GDM1 (cell line): ENCODE measurements at regions not wholly inside any gene's neighbourhood (a gene's known extent, or its start where the extent isn't known, plus 50 kb on each side); places are given as distances from the start of the nearest gene placed in this dataset.
A peak's percentile ranks its signal among the peaks of the same experiment; 100 is the strongest.

Source experiments
- DNase-seq: peaks from one replicate; lab custom pipeline; 2025; lab: John Stamatoyannopoulos, UW

GRCh38 chr4:129550281-129550785 is 454.4 kb downstream of the C4orf33 start:
- no peak for DNase-seq

GRCh38 chr4:129561280-129561679 is 465.3 kb downstream of the C4orf33 start:
- no peak for DNase-seq

- DNase-seq = no peak
These were observed 466.1 kb downstream of the C4orf33 start for GRCh38 chr4:129561886-129562671.

- no peak for DNase-seq
These were observed 469.3 kb downstream of the C4orf33 start for GRCh38 chr4:129565214-129565613.

GRCh38 chr4:129570326-129570725 is 474.4 kb downstream of the C4orf33 start:
- no peak for DNase-seq

GRCh38 chr4:129578336-129578735 is 482.4 kb downstream of the C4orf33 start:
- no peak for DNase-seq

GRCh38 chr4:129581305-129581704 is 485.4 kb downstream of the C4orf33 start:
- no peak for DNase-seq

- DNase-seq = no peak
These were observed 487.9 kb downstream of the C4orf33 start for GRCh38 chr4:129583868-129584267.

- DNase-seq = no peak
These were observed 502.6 kb downstream of the C4orf33 start for GRCh38 chr4:129598582-129598981.

- no peak for DNase-seq
These were observed 504.9 kb downstream of the C4orf33 start for GRCh38 chr4:129600898-129601297.

GRCh38 chr4:129602447-129602846 is 506.5 kb downstream of the C4orf33 start:
- no peak for DNase-seq

GRCh38 chr4:129603241-129603931 is 507.4 kb downstream of the C4orf33 start:
- DNase-seq = no peak

GRCh38 chr4:129604632-129605255 is 508.8 kb downstream of the C4orf33 start:
- no peak for DNase-seq

GRCh38 chr4:129614611-129615010 is 518.7 kb downstream of the C4orf33 start:
- no peak for DNase-seq

GRCh38 chr4:129622566-129622965 is 526.6 kb downstream of the C4orf33 start:
- no peak for DNase-seq

- DNase-seq = no peak
These were observed 527.4 kb downstream of the C4orf33 start for GRCh38 chr4:129623233-129623875.

GRCh38 chr4:129641179-129641578 is 545.2 kb downstream of the C4orf33 start:
- peak; percentile 36 for DNase-seq

GRCh38 chr4:129645461-129645860 is 549.5 kb downstream of the C4orf33 start:
- DNase-seq = no peak

GRCh38 chr4:129668092-129668491 is 572.1 kb downstream of the C4orf33 start:
- no peak for DNase-seq

GRCh38 chr4:129672941-129673340 is 577.0 kb downstream of the C4orf33 start:
- DNase-seq = no peak

- DNase-seq = no peak
These were observed 579.1 kb downstream of the C4orf33 start for GRCh38 chr4:129675036-129675435.

GRCh38 chr4:129676934-129677333 is 581.0 kb downstream of the C4orf33 start:
- no peak for DNase-seq
